ENCODE measurements at regions not wholly inside any gene's neighbourhood (a gene's known extent, or its start where the extent isn't known, plus 50 kb on each side); places are given as distances from the start of the nearest gene placed in this dataset.
"Not testable (repeated sequence)": the region's sequence is repeated elsewhere in the genome, so short reads cannot be mapped to it uniquely, and the experiment has no call there.

DNA sequence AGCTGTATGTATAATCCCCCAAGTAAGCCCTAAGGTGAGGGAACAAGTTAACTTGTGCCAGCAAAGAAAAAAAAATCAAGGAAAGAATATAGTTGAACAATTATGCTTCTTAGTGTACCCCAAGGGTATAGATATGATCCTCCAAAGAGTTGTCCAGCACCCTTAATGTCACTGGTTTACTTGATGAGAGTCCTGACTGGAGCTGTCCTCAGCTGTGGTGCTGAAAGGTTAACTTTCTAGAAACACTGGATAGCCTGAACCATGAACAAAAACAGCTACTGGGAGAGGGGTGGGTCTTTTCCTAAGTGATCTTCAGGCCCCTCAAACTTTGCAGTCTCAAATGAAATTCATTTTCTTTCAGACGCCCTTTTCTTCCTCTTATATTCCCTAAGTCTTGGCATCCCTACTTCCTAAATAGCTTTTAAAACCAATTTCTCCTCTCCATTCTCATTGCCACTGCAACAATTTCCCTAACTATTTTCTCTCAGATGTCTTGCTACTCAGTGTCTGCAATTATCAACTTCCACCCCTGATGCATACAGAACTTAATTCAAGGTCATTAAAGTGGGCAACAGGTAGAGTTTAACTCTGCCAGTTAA, 83.5 kb upstream of the PROKR2 start:
- DNase-seq (ENCODE audit: low spot score) (no peak), ATAC-seq (no peak)
- intact Hi-C loops (cut with DNase I): no loop called here

DNA sequence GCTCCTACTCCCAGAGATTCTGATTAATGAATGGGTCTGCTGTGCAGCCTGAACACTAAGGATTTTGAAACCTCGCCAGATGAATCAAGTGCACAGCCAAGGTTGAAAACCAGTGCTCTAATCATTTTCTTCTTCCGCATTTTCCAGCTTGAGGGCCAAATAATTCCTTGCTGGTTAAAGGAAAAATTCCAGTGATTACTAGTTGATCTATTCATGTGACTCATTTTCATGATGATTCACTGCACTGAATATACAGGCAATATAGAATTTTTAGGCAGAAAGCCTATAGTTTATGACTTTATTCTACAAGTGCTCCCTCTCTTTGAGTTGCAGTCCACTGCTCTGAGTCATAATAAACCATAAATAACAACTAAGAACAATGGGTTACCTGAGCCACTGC, 80.6 kb upstream of the PROKR2 start:
- intact Hi-C loops (cut with DNase I): no loop called here
- DNase-seq (ENCODE audit: low spot score): no peak
- ATAC-seq: no peak

DNA sequence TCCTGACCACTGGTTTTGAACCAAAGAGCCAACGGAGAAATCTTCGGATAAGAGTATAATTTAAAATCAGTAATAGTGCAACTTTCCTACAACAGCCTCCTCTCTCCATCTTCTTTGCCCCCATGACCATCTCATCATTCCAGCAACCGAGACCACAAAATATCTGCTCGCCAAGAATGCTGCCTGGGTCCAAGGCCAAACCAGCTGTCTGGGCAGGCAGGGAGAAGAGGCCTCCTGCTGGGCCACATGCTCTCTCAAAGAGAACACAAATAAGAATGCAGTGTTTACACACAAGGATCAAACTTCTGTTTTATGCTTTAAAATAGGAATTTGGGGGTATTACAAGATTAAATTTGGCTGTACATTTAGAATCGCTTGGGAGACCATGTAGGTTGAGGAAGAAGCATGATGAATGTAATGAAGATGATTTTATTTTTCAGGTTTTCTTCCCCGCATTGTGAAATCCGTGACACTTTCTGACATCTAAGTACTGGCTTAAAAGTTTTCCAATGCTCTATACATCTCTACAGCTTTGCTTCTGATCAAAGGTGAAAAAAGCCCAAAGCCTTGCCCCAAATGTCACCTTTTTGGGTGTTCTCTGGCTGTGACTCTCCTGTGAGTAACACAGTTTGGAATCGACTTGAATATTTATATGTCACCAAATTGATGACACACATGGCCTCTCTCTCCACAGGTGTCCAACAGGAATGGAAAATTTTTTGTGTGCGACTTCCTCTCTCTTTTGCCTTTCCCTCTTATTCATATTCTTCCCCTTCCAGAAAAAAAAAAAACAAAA, 79.4 kb upstream of the PROKR2 start:
- no peak for ATAC-seq
- intact Hi-C loops (cut with DNase I): no loop called here
- DNase-seq (ENCODE audit: low spot score): no peak

DNA sequence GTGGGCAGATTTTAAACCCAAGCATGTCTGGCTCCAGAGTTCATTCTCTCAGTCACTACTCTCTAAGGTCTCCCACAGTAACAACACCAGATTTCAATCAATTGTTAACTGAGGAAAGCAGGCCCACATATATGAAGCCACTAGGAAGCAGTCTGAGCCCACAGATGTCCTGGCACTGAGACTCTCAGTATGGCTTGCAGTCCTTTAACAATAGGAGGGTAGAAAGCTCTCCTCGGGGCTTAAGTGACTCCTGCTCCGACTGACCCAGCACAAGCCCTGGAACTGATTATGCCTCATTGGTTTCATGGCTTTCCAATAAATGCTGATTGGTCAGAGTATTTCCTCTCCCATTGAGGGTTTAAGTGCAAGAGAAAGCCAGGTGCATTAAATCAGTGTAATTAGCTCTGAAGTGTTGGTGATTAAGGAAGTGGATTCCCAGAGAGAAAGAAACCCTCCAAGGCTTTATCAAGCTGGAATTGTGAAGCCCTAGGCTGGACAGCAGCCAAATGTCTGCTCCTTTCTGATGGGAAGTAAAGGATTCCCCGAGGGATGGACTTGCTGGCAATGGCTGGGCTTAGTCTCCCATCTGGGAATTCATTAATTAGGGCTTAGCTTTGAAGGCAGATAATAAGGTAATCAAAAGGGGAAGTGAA, 76.6 kb upstream of the PROKR2 start:
- ATAC-seq: no peak
- DNase-seq (ENCODE audit: low spot score): no peak
- intact Hi-C loops (cut with DNase I): no loop called here

DNA sequence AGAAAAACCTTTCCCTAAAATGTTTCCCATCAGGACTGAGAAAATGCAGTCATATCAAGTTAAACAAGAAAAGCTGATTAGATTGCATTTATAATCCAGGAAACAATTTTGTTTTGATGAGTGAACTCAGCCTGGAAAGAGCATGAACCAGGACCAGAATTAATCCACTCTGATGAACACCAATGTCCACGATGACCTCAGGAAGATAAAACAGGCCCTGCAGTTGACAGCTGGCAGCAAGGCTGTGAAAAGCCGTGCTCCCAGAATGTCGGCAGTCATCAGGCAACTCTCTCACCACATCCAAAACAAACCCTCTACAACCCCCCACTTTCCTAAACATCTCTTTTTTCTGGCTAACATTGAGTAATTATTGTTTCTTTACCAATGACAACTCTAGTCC, 74.0 kb upstream of the PROKR2 start:
- intact Hi-C loops (cut with DNase I): no loop called here
- no peak for ATAC-seq
- no peak for DNase-seq (ENCODE audit: low spot score)

DNA sequence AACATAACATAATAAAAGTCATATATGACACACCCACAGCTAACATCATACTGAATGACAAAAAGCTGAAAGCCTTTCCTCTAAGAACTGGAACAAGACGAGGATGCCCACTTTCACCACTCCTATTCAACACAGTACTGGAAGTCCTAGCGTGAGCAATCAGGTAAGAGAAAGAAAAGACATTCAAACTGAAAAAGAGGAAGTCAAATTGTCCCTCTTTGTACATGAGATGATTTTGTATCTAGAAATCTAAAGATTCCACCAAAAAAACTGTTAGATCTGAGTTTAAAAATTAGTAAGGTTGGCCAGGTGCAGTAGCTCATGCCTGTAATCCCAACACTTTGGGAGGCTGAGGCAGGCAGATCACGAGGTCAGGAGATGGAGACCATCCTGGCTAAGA, 70.1 kb upstream of the PROKR2 start:
- DNase-seq (ENCODE audit: low spot score); intact Hi-C loops (cut with DNase I); ATAC-seq: not testable (repeated sequence)

DNA sequence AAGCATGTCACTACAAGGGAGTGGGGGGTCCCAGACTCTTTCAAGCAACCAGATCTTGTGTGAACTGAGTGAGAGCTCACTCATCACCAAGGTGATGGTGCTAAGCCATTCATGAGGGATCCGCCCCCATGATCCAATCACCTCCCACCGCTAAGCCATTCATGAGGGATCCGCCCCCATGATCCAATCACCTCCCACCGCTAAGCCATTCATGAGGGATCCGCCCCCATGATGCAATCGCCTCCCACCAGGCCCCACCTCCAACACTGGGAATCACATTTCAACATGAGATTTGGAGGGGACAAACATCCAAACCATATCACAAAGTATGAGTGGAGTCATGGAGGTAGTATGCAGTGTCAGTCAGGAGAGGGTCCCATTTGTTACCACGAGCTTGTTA, 64.8 kb upstream of the PROKR2 start:
- ATAC-seq; intact Hi-C loops (cut with DNase I); DNase-seq (ENCODE audit: low spot score): not testable (repeated sequence)

DNA sequence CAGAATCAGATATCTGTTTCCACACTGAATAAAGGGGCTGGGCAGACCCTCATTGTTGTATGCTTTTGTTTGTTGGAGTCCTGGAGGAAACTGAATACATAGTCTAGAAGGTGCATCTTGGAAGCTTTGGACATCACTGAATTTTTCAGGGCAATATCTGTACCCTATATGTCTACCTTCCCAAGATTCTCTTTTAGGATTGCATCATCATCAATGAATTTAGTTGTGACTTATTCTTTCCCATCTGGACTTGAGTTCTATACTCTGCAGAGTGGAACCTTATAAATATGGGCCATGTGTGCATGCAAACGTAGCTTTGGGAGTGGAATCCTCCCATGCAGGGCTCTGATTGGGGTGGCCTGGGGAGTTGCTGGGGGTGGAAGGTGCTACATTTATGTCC, 60.7 kb upstream of the PROKR2 start:
- ATAC-seq: no peak
- intact Hi-C loops (cut with DNase I): no loop called here
- DNase-seq (ENCODE audit: low spot score): no peak

DNA sequence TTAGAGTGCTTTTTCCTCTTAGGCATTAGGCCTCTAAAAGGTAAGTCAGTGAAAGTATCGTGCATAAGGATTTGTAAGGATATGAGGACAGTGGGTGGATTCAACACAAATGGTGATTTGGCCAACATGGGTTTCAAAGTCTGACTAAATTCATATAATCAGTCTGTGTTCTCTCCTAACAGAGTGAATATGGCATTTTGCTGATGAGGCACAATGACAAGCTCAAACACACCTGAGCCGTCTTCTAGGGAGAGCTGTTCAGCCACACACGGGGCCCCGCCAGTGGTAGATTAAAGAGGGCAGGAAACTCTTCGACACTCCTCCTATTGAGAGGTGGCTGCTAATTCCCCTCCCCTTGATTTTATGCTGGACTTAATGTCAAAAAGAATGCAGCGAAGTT, 59.5 kb upstream of the PROKR2 start:
- no peak for DNase-seq (ENCODE audit: low spot score)
- no peak for ATAC-seq
- intact Hi-C loops (cut with DNase I): no loop called here

DNA sequence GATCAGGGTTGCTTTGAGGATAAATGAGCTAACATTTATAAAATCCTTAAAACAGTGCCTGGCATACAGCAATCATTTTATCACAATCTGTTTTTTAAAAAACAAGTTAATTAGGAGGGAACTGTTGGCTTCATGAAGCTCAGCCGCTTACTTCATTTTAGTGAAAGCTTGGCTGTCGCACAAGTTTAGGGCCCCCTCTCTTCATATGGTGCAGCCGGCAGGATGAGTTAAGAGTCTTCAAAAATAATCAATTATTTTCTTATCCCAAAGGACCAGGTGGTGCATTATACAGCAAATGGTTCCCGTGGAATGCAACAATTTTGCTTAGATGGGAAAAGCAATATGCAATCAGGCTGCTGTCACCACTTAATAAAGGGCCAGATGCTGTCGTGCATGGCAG, 57.4 kb upstream of the PROKR2 start:
- no peak for DNase-seq (ENCODE audit: low spot score)
- ATAC-seq: no peak
- intact Hi-C loops (cut with DNase I): no loop called here

DNA sequence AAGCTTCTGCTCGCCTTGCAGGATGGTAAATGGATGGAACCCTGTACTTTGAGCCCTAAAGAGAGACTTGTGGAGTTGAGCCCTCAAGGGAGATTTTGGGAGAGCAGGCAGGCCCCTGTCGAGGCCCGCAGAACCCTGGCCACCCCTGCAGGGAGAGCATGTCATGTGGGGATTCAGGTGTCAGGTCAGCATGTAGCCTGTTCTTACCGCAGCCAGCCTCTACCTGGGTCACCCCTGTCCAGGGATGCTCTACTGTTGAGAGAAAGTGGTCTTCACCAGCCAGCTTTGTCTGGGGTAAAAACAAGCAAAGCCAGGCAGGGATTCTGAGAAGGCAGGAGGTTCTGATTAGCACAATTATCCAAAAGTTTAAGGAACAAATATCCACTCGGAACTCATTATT, 55.6 kb upstream of the PROKR2 start:
- intact Hi-C loops (cut with DNase I): no loop called here
- DNase-seq (ENCODE audit: low spot score) (no peak), ATAC-seq (no peak)

DNA sequence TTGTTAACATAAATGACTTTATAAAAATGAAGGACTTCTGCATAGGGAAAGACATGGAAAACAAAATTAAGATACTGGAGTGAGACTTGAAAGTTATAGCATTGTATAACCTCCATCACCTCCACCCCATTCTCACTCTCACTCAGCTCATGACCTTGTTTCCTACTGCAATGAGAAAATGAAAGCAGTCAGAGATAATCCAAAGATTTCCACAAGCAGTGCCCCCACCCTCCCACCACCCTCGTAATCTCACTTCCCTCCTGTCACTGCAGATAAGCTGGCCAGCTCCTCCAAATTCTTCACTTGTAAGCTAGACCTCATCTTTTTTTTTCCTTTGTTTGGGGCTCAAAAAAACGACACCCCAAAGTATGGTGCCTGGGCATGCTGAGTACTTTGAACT, 52.9 kb upstream of the PROKR2 start:
- DNase-seq (ENCODE audit: low spot score) (no peak), ATAC-seq (no peak)
- intact Hi-C loops (cut with DNase I): loop anchor here (2.0 kb wide), 1 partner anchor 37 kb away; no protein-coding TSS in a partner anchor

Data from sciatic nerve (tissue), 2 donors.